Vagina (tissue), 2 donors: ENCODE measurements at regions not wholly inside any gene's neighbourhood (a gene's known extent, or its start where the extent isn't known, plus 50 kb on each side); places are given as distances from the start of the nearest gene placed in this dataset.

Experiments
- CTCF ChIP-seq, 3 experiments: fragments of 450-650 bp in 2 of 3; fragments of 200-600 bp in 1 of 3; sonication (generic) in 1 of 3; IDR thresholded peaks; one replicate each; pipeline ENCODE4 v1.5.1; 2017 to 2019; ENCODE audit warnings: antibody characterized with exemption in 3 of 3, mild to moderate bottlenecking in 2 of 3, moderate library complexity in 2 of 3
- POLR2A ChIP-seq, 2 donors: fragments of 450-650 bp; IDR thresholded peaks; one replicate each; pipeline ENCODE4 v1.6.1; 2017; ENCODE audit warnings: antibody characterized with exemption in 2 of 2, mild to moderate bottlenecking in 2 of 2, moderate library complexity in 2 of 2
- POLR2AphosphoS5 ChIP-seq, 2 donors: sonication (generic); formaldehyde crosslinking; IDR thresholded peaks; one replicate each; pipeline ENCODE4 v1.9.0; 2017; ENCODE audit warnings: antibody characterized with exemption in 2 of 2, mild to moderate bottlenecking in 2 of 2, low read depth in 1 of 2; ENCODE audit not compliant: insufficient read depth in 1 of 2

GRCh38 chr1:193513032-193513431, 326.6 kb upstream of the B3GALT2 start:
- TF ChIP-seq CTCF (IDR thresholded peaks at IDR 0.05): no peak
- TF ChIP-seq POLR2A (IDR thresholded peaks at IDR 0.05): no peak
- no peak for TF ChIP-seq POLR2AphosphoS5 (IDR thresholded peaks at IDR 0.05; ENCODE audit: insufficient read depth in 1 of 2, low read depth in 1 of 2)
